ENCODE measurements at regions not wholly inside any gene's neighbourhood (a gene's known extent, or its start where the extent isn't known, plus 50 kb on each side); places are given as distances from the start of the nearest gene placed in this dataset.

DNA sequence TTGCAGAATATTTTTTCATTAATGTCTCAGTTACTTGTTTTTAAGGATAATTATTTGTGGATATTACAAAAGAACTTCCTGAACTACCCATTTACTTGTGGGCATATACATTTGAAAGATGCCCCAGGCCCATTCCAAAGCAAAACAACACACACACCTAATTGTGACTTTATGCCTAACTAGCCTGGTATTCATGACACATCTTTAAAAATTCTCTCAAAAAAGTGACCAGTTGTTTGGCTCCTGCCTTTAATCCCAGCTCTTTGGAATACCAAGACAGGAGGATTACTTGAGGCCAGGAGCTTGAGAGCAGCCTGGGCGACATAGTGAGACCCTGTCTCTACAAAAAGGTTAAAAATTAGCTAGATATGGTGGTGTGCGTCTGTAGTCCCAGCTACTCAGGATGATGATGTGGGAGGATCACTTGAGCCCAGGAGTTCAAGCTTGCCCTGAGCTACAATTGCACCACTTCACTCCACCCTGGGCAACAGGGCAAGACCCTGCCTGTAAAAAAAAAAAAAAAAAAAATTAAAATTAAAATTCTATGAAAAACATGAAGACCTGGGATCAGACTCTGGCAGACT lies 51.7 kb upstream of the SLC4A7 start:
- no peak for DNase-seq
- no peak for ATAC-seq (ENCODE audit: low read depth in 2 of 2)
- no peaks in the 10 kb centered on the region for H3K27me3 ChIP-seq (ENCODE audit: control insufficient read depth, insufficient read depth, low read length)
- no peaks in the 10 kb centered on the region for H3K9me3 ChIP-seq (ENCODE audit: control insufficient read depth in 2 of 2, low read length in 2 of 2)
- no peaks in the 10 kb centered on the region for H3K36me3 ChIP-seq (ENCODE audit: control insufficient read depth, insufficient read depth, low read length)
- Mint-ChIP-seq H3K27ac (no peak overlapping the region), H3K36me3 (no peaks in the 10 kb centered on the region), H3K4me3 (no peak overlapping the region), H3K27me3 (no peaks in the 10 kb centered on the region), H3K9me3 (no peaks in the 10 kb centered on the region), H3K4me1 (peaks cover 8 to 25% (median 18%) of the 10 kb centered on the region in 4 donors)
- H3K27ac ChIP-seq (ENCODE audit: insufficient read depth, low read length, poor library complexity, severe bottlenecking), result no peak overlapping the region
- H3K4me3 ChIP-seq (ENCODE audit: low read depth, low read length), result no peak overlapping the region
- peaks cover 16% of the 10 kb centered on the region for H3K4me1 ChIP-seq (ENCODE audit: control insufficient read depth, insufficient read depth, low read length, poor library complexity, severe bottlenecking)

DNA sequence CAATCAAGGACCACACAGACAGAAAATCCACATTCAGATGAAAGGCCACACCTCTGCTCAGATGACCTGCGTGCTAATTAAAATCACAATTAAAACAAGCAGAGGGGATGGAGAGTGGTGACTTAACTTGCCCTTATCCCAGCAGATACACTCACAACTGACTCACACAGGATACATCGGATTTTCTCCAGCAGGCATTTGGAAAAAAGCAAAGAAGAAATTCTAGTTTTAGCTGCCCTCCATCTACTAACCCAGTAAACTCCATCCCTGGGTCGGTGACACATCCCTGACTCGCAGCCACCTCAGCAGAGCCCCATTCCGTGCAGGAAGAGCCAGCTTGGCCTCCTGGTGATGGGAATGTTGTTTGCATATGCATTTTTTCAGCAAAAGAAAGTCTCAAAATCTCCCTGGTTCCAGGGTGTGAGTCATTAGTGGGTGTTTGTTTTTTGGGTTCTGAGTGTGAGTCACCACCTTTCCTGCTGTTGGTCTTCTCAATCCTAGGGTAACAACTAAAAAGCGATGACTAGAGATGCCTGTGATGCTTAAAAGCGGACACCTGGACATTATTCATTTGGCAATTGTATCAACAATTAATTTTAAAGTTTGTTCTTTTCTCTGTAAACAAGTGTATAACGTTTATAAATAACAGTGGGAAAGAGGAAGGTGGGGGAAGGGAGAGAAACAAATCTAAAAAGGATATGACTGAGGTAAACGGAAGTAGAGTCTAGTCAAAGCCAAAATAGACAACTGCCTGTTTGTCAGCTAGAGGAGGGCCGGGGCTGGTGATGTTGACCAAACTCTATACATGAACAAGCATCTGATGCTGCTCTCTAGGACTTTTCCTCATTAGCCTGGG lies 49.8 kb upstream of the SLC4A7 start:
- Histone ChIP-seq H3K4me1 (ENCODE audit: control insufficient read depth, insufficient read depth, low read length, poor library complexity, severe bottlenecking) (peaks cover 16% of the 10 kb centered on the region), H3K36me3 (ENCODE audit: control insufficient read depth, insufficient read depth, low read length) (no peaks in the 10 kb centered on the region), H3K27ac (ENCODE audit: insufficient read depth, low read length, poor library complexity, severe bottlenecking) (no peak overlapping the region), H3K9me3 (ENCODE audit: control insufficient read depth in 2 of 2, low read length in 2 of 2) (no peaks in the 10 kb centered on the region), H3K4me3 (ENCODE audit: low read depth, low read length) (peak overlapping the region; percentile 62), H3K27me3 (ENCODE audit: control insufficient read depth, insufficient read depth, low read length) (no peaks in the 10 kb centered on the region)
- peak overlapping the region; percentile 45 to 78 (median 58) for H3K4me3 Mint-ChIP-seq
- no peaks in the 10 kb centered on the region for H3K9me3 Mint-ChIP-seq
- ATAC-seq (ENCODE audit: low read depth in 2 of 2) (peak; percentile 75 to 85), DNase-seq (peak in 2 of 3 donors; percentile 20 to 67)
- no peaks in the 10 kb centered on the region for H3K27me3 Mint-ChIP-seq
- H3K4me1 Mint-ChIP-seq, result peaks cover 8 to 29% (median 18%) of the 10 kb centered on the region in 4 donors
- peak overlapping the region; percentile 80 to 96 (median 89) for H3K27ac Mint-ChIP-seq
- no peaks in the 10 kb centered on the region for H3K36me3 Mint-ChIP-seq

Data from CD4-positive, CD25-positive, alpha-beta regulatory T cell (primary cell).